Fibroblast of upper back skin (primary cell): ENCODE measurements at regions not wholly inside any gene's neighbourhood (a gene's known extent, or its start where the extent isn't known, plus 50 kb on each side); places are given as distances from the start of the nearest gene placed in this dataset.
A peak's percentile ranks its signal among the peaks of the same experiment; 100 is the strongest.

Source experiments
- DNase-seq: peaks from one replicate; pipeline ENCODE4 v3.0.0-alpha.2; 2013

- DNase-seq = no peak
Measured at GRCh38 chr5:115402092-115402491, 105.6 kb upstream of the CCDC112 start.

GRCh38 chr5:115398719-115399118 is 102.3 kb upstream of the CCDC112 start:
- peak; percentile 96 for DNase-seq

GRCh38 chr5:115396688-115397087 is 100.2 kb upstream of the CCDC112 start:
- peak; percentile 70 for DNase-seq

- no peak for DNase-seq
Measured at GRCh38 chr5:115396081-115396480, 99.6 kb upstream of the CCDC112 start.

GRCh38 chr5:115394531-115394930 is 98.1 kb upstream of the CCDC112 start:
- no peak for DNase-seq

- no peak for DNase-seq
Measured at GRCh38 chr5:115393239-115393638, 96.8 kb upstream of the CCDC112 start.

- peak; percentile 78 for DNase-seq
Measured at GRCh38 chr5:115392611-115393010, 96.2 kb upstream of the CCDC112 start.

GRCh38 chr5:115391780-115392179 is 95.3 kb upstream of the CCDC112 start:
- no peak for DNase-seq

GRCh38 chr5:115389799-115390382 is 93.4 kb upstream of the CCDC112 start:
- no peak for DNase-seq

- peak; percentile 51 for DNase-seq
Measured at GRCh38 chr5:115389034-115389798, 92.8 kb upstream of the CCDC112 start.

- DNase-seq = peak; percentile 21
Measured at GRCh38 chr5:115388240-115388639, 91.8 kb upstream of the CCDC112 start.

- DNase-seq = no peak
Measured at GRCh38 chr5:115387816-115388215, 91.4 kb upstream of the CCDC112 start.

GRCh38 chr5:115386657-115387056 is 90.2 kb upstream of the CCDC112 start:
- peak; percentile 8 for DNase-seq

- no peak for DNase-seq
Measured at GRCh38 chr5:115384587-115385375, 88.3 kb upstream of the CCDC112 start.

- DNase-seq = no peak
Measured at GRCh38 chr5:115382989-115383388, 86.5 kb upstream of the CCDC112 start.

- DNase-seq = no peak
Measured at GRCh38 chr5:115381911-115382662, 85.6 kb upstream of the CCDC112 start.

GRCh38 chr5:115379622-115380344 is 83.3 kb upstream of the CCDC112 start:
- no peak for DNase-seq

GRCh38 chr5:115378754-115379153 is 82.3 kb upstream of the CCDC112 start:
- DNase-seq = no peak

- DNase-seq = peak; percentile 91
Measured at GRCh38 chr5:115377468-115378217, 81.2 kb upstream of the CCDC112 start.

GRCh38 chr5:115375893-115376292 is 79.4 kb upstream of the CCDC112 start:
- no peak for DNase-seq

GRCh38 chr5:115374057-115374775 is 77.8 kb upstream of the CCDC112 start:
- DNase-seq = no peak
